HG03108 (cell line): ENCODE measurements at regions not wholly inside any gene's neighbourhood (a gene's known extent, or its start where the extent isn't known, plus 50 kb on each side); places are given as distances from the start of the nearest gene placed in this dataset.
"Not testable (repeated sequence)": the region's sequence is repeated elsewhere in the genome, so short reads cannot be mapped to it uniquely, and the experiment has no call there.

ENCODE experiments used
- ATAC-seq: cut with Tn5 transposase; IDR thresholded peaks from one replicate; pipeline ENCODE4 v1.9.1; 2021; ENCODE audit warnings: moderate library complexity; ENCODE audit not compliant: unreplicated experiment

- ATAC-seq, result no peak
These were observed 338.0 kb downstream of the TEX29 start for GRCh38 chr13:111658145-111659100.

GRCh38 chr13:111659219-111659775 lies 338.9 kb downstream of the TEX29 start:
- ATAC-seq, result no peak

GRCh38 chr13:111659842-111660241 lies 339.4 kb downstream of the TEX29 start:
- no peak for ATAC-seq

- ATAC-seq, result no peak
These were observed 340.6 kb downstream of the TEX29 start for GRCh38 chr13:111661052-111661451.

GRCh38 chr13:111661776-111662175 lies 341.3 kb downstream of the TEX29 start:
- ATAC-seq, result no peak

GRCh38 chr13:111662451-111662850 lies 342.0 kb downstream of the TEX29 start:
- no peak for ATAC-seq

- no peak for ATAC-seq
These were observed 342.5 kb downstream of the TEX29 start for GRCh38 chr13:111662895-111663294.

GRCh38 chr13:111663505-111663904 lies 343.1 kb downstream of the TEX29 start:
- ATAC-seq, result no peak

GRCh38 chr13:111663953-111664421 lies 343.5 kb downstream of the TEX29 start:
- no peak for ATAC-seq

GRCh38 chr13:111664696-111665095 lies 344.3 kb downstream of the TEX29 start:
- ATAC-seq, result no peak

- no peak for ATAC-seq
These were observed 345.3 kb downstream of the TEX29 start for GRCh38 chr13:111665691-111666095.

GRCh38 chr13:111666164-111666776 lies 345.8 kb downstream of the TEX29 start:
- ATAC-seq, result no peak

- no peak for ATAC-seq
These were observed 347.3 kb downstream of the TEX29 start for GRCh38 chr13:111667757-111668156.

- no peak for ATAC-seq
These were observed 348.0 kb downstream of the TEX29 start for GRCh38 chr13:111668451-111668850.

GRCh38 chr13:111672198-111672597 lies 351.8 kb downstream of the TEX29 start:
- ATAC-seq, result not testable (repeated sequence)

- not testable (repeated sequence) for ATAC-seq
These were observed 357.9 kb downstream of the TEX29 start for GRCh38 chr13:111678120-111678882.

- ATAC-seq, result not testable (repeated sequence)
These were observed 359.2 kb downstream of the TEX29 start for GRCh38 chr13:111679645-111680044.

- ATAC-seq, result not testable (repeated sequence)
These were observed 359.7 kb downstream of the TEX29 start for GRCh38 chr13:111680100-111680499.

GRCh38 chr13:111692028-111692427 lies 371.6 kb downstream of the TEX29 start:
- ATAC-seq, result not testable (repeated sequence)

- ATAC-seq, result not testable (repeated sequence)
These were observed 370.8 kb upstream of the SOX1 start for GRCh38 chr13:111696121-111696520.

GRCh38 chr13:111702059-111702458 lies 364.9 kb upstream of the SOX1 start:
- ATAC-seq, result not testable (repeated sequence)
